ENCODE measurements at regions not wholly inside any gene's neighbourhood (a gene's known extent, or its start where the extent isn't known, plus 50 kb on each side); places are given as distances from the start of the nearest gene placed in this dataset.
"Not testable (repeated sequence)": the region's sequence is repeated elsewhere in the genome, so short reads cannot be mapped to it uniquely, and the experiment has no call there.

- Mint-ChIP-seq H3K36me3 (no peaks in the 10 kb centered on the region), H3K9me3 (no peaks in the 10 kb centered on the region), H3K27me3 (no peaks in the 10 kb centered on the region), H3K27ac (no peak overlapping the region), H3K4me3 (no peak overlapping the region), H3K4me1 (no peaks in the 10 kb centered on the region)
- DNase-seq = no peak
- no peak for ATAC-seq (replicated peaks)
Observed at GRCh38 chr13:37202264-37202663, 96.8 kb upstream of the CSNK1A1L start.

GRCh38 chr13:37201081-37201480, 95.6 kb upstream of the CSNK1A1L start:
- Mint-ChIP-seq H3K27ac (no peak overlapping the region), H3K27me3 (no peaks in the 10 kb centered on the region), H3K4me3 (no peak overlapping the region), H3K4me1 (no peaks in the 10 kb centered on the region), H3K9me3 (no peaks in the 10 kb centered on the region), H3K36me3 (no peaks in the 10 kb centered on the region)
- DNase-seq (no peak), ATAC-seq (replicated peaks) (no peak)

- DNase-seq = no peak
- ATAC-seq (replicated peaks) = no peak
Observed at GRCh38 chr13:37198629-37199028, 93.2 kb upstream of the CSNK1A1L start.

GRCh38 chr13:37195621-37196020, 90.2 kb upstream of the CSNK1A1L start:
- Mint-ChIP-seq H3K36me3 (no peaks in the 10 kb centered on the region), H3K27ac (no peak overlapping the region), H3K4me1 (no peaks in the 10 kb centered on the region), H3K4me3 (no peak overlapping the region), H3K27me3 (no peaks in the 10 kb centered on the region), H3K9me3 (no peaks in the 10 kb centered on the region)
- DNase-seq (no peak), ATAC-seq (replicated peaks) (no peak)

More at GRCh38 chr13:37198629-37199028, 93.2 kb upstream of the CSNK1A1L start:
- no peaks in the 10 kb centered on the region for H3K4me1 Mint-ChIP-seq
- H3K27ac Mint-ChIP-seq = no peak overlapping the region
- H3K9me3 Mint-ChIP-seq = no peaks in the 10 kb centered on the region
- no peaks in the 10 kb centered on the region for H3K36me3 Mint-ChIP-seq
- H3K4me3 Mint-ChIP-seq = no peak overlapping the region
- H3K27me3 Mint-ChIP-seq = no peaks in the 10 kb centered on the region

GRCh38 chr13:37194428-37194861, 89.0 kb upstream of the CSNK1A1L start:
- ATAC-seq (replicated peaks) = no peak
- Mint-ChIP-seq H3K27me3 (no peaks in the 10 kb centered on the region), H3K9me3 (peaks cover 0 to 3% of the 10 kb centered on the region in 2 donors), H3K27ac (no peak overlapping the region), H3K4me1 (no peaks in the 10 kb centered on the region), H3K4me3 (no peak overlapping the region), H3K36me3 (no peaks in the 10 kb centered on the region)
- no peak for DNase-seq

- Mint-ChIP-seq H3K4me3 (no peak overlapping the region), H3K9me3 (peaks cover 0 to 3% of the 10 kb centered on the region in 2 donors), H3K27me3 (no peaks in the 10 kb centered on the region), H3K4me1 (no peaks in the 10 kb centered on the region), H3K36me3 (no peaks in the 10 kb centered on the region), H3K27ac (no peak overlapping the region)
- no peak for DNase-seq
- no peak for ATAC-seq (replicated peaks)
Observed at GRCh38 chr13:37192956-37193355, 87.5 kb upstream of the CSNK1A1L start.

- H3K4me1 Mint-ChIP-seq = no peaks in the 10 kb centered on the region
- ATAC-seq (replicated peaks) (no peak), DNase-seq (no peak)
- H3K9me3 Mint-ChIP-seq = peaks cover 0 to 4% of the 10 kb centered on the region in 2 donors
- H3K4me3 Mint-ChIP-seq = no peak overlapping the region
- no peak overlapping the region for H3K27ac Mint-ChIP-seq
- H3K27me3 Mint-ChIP-seq = no peaks in the 10 kb centered on the region
- H3K36me3 Mint-ChIP-seq = no peaks in the 10 kb centered on the region
Observed at GRCh38 chr13:37187621-37188020, 82.2 kb upstream of the CSNK1A1L start.

GRCh38 chr13:37187105-37187504, 81.6 kb upstream of the CSNK1A1L start:
- no peak for ATAC-seq (replicated peaks)
- H3K4me1 Mint-ChIP-seq = no peaks in the 10 kb centered on the region
- H3K9me3 Mint-ChIP-seq = peaks cover 0 to 4% of the 10 kb centered on the region in 2 donors
- no peaks in the 10 kb centered on the region for H3K36me3 Mint-ChIP-seq
- H3K27me3 Mint-ChIP-seq = no peaks in the 10 kb centered on the region
- no peak overlapping the region for H3K27ac Mint-ChIP-seq
- H3K4me3 Mint-ChIP-seq = no peak overlapping the region
- DNase-seq = no peak

- DNase-seq (no peak), ATAC-seq (replicated peaks) (no peak)
- no peak overlapping the region for H3K27ac Mint-ChIP-seq
- no peaks in the 10 kb centered on the region for H3K36me3 Mint-ChIP-seq
- no peaks in the 10 kb centered on the region for H3K4me1 Mint-ChIP-seq
- H3K4me3 Mint-ChIP-seq = no peak overlapping the region
- H3K27me3 Mint-ChIP-seq = no peaks in the 10 kb centered on the region
- H3K9me3 Mint-ChIP-seq = peaks cover 0 to 1% of the 10 kb centered on the region in 2 donors
Observed at GRCh38 chr13:37181620-37182019, 76.2 kb upstream of the CSNK1A1L start.

GRCh38 chr13:37179645-37180044, 74.2 kb upstream of the CSNK1A1L start:
- Mint-ChIP-seq H3K27me3 (no peaks in the 10 kb centered on the region), H3K9me3 (peaks cover 0 to 1% of the 10 kb centered on the region in 2 donors), H3K36me3 (no peaks in the 10 kb centered on the region), H3K4me1 (no peaks in the 10 kb centered on the region), H3K4me3 (no peak overlapping the region), H3K27ac (no peak overlapping the region)
- DNase-seq (no peak), ATAC-seq (replicated peaks) (no peak)

- no peak overlapping the region for H3K27ac Mint-ChIP-seq
- H3K27me3 Mint-ChIP-seq = no peaks in the 10 kb centered on the region
- H3K9me3 Mint-ChIP-seq = no peaks in the 10 kb centered on the region
- no peaks in the 10 kb centered on the region for H3K4me1 Mint-ChIP-seq
- H3K4me3 Mint-ChIP-seq = no peak overlapping the region
- ATAC-seq (replicated peaks) (no peak), DNase-seq (no peak)
- H3K36me3 Mint-ChIP-seq = no peaks in the 10 kb centered on the region
Observed at GRCh38 chr13:37177125-37177524, 71.7 kb upstream of the CSNK1A1L start.

GRCh38 chr13:37175996-37176395, 70.5 kb upstream of the CSNK1A1L start:
- no peaks in the 10 kb centered on the region for H3K27me3 Mint-ChIP-seq
- no peak overlapping the region for H3K4me3 Mint-ChIP-seq
- no peak for ATAC-seq (replicated peaks)
- no peaks in the 10 kb centered on the region for H3K36me3 Mint-ChIP-seq
- no peaks in the 10 kb centered on the region for H3K4me1 Mint-ChIP-seq
- DNase-seq = no peak
- no peaks in the 10 kb centered on the region for H3K9me3 Mint-ChIP-seq
- no peak overlapping the region for H3K27ac Mint-ChIP-seq

- no peak overlapping the region for H3K4me3 Mint-ChIP-seq
- DNase-seq = no peak
- no peaks in the 10 kb centered on the region for H3K4me1 Mint-ChIP-seq
- no peaks in the 10 kb centered on the region for H3K27me3 Mint-ChIP-seq
- ATAC-seq (replicated peaks) = no peak
- H3K9me3 Mint-ChIP-seq = no peaks in the 10 kb centered on the region
- no peaks in the 10 kb centered on the region for H3K36me3 Mint-ChIP-seq
- no peak overlapping the region for H3K27ac Mint-ChIP-seq
Observed at GRCh38 chr13:37173214-37173613, 67.8 kb upstream of the CSNK1A1L start.

GRCh38 chr13:37172226-37172625, 66.8 kb upstream of the CSNK1A1L start:
- not testable (repeated sequence) for ATAC-seq (replicated peaks); H3K4me1 Mint-ChIP-seq; H3K9me3 Mint-ChIP-seq; H3K36me3 Mint-ChIP-seq; H3K4me3 Mint-ChIP-seq; DNase-seq; H3K27me3 Mint-ChIP-seq; H3K27ac Mint-ChIP-seq

GRCh38 chr13:37168926-37169325, 63.5 kb upstream of the CSNK1A1L start:
- Mint-ChIP-seq H3K36me3 (no peaks in the 10 kb centered on the region), H3K27me3 (no peaks in the 10 kb centered on the region), H3K27ac (no peak overlapping the region), H3K4me3 (no peak overlapping the region), H3K9me3 (peaks cover 0 to 2% of the 10 kb centered on the region in 2 donors), H3K4me1 (no peaks in the 10 kb centered on the region)
- DNase-seq (no peak), ATAC-seq (replicated peaks) (peak in 1 of 2 donors; percentile 12)

- Mint-ChIP-seq H3K36me3 (no peaks in the 10 kb centered on the region), H3K9me3 (peaks cover 0 to 3% of the 10 kb centered on the region in 2 donors), H3K27me3 (no peaks in the 10 kb centered on the region), H3K27ac (no peak overlapping the region), H3K4me3 (no peak overlapping the region), H3K4me1 (no peaks in the 10 kb centered on the region)
- DNase-seq = no peak
- ATAC-seq (replicated peaks) = no peak
Observed at GRCh38 chr13:37168151-37168550, 62.7 kb upstream of the CSNK1A1L start.
